Muscle of arm (tissue), 1 donor: ENCODE measurements at regions not wholly inside any gene's neighbourhood (a gene's known extent, or its start where the extent isn't known, plus 50 kb on each side); places are given as distances from the start of the nearest gene placed in this dataset.
"Not testable (repeated sequence)": the region's sequence is repeated elsewhere in the genome, so short reads cannot be mapped to it uniquely, and the experiment has no call there.

ENCODE experiments used
- DNase-seq: peaks from one replicate; pipeline ENCODE4 v3.0.0-alpha.2; 2013

GRCh38 chr2:143870696-143871095, 649.2 kb downstream of the ZEB2 start:
- no peak for DNase-seq

GRCh38 chr2:143856978-143857377, 662.9 kb downstream of the ZEB2 start:
- no peak for DNase-seq

DNA sequence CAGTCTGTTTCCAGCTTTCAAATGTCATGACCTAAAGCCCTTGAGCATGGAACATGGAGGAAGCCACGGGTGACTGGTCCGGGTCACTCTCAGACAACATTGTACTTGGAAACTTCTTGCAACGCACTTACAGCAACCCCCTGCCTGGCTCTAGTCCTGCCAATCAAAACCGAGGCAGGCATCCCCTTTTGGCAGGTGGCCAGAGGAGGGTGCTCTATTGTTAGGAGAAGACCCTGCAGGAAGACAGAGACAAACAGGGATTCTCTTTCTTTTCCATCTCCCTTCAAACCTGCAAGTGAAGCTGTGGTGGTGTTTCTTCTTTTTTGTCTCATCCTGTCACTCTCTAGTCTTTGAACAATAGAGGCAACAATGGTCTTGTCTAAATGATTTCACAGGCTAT, 667.2 kb downstream of the ZEB2 start:
- no peak for DNase-seq

DNA sequence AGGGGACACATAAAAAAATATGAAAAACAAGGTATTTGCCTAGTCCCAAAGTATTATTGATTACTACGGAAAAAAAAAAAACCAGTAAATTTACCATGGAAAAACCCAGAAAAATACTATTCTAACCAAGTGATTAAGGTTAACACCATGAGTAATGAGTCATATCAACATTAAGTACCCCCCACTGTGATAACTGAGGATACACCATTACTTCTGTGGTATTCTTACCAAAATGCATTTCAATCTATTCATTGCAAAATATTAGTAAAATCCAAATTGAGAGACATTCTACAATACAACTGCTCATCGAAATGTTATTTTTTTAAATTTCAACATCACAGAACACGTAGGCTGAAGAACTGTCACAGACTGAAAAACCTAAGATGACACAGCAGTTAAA, 669.8 kb downstream of the ZEB2 start:
- DNase-seq: no peak

DNA sequence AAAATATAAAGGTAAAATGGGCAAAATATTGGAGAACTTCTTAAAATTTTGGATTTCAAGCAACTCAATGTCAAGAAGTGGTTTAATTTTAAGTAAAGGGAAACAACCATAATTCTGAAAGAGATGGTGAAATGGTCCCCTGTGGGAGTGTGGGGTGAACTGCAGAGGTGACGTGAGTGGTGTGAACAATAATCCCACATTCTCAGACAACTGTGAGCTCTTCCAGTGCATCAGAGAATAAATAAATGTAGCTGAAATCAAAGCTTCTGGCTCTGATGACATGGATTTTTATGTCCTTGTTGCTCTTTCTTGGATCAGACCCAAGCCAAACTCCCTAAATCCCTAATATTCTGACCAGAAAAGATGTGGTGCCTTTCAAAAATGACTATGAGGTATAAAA, 672.7 kb downstream of the ZEB2 start:
- no peak for DNase-seq

GRCh38 chr2:143844986-143845385, 674.9 kb downstream of the ZEB2 start:
- no peak for DNase-seq

- DNase-seq: no peak
These were observed 676.2 kb downstream of the ZEB2 start for GRCh38 chr2:143843686-143844085.

DNA sequence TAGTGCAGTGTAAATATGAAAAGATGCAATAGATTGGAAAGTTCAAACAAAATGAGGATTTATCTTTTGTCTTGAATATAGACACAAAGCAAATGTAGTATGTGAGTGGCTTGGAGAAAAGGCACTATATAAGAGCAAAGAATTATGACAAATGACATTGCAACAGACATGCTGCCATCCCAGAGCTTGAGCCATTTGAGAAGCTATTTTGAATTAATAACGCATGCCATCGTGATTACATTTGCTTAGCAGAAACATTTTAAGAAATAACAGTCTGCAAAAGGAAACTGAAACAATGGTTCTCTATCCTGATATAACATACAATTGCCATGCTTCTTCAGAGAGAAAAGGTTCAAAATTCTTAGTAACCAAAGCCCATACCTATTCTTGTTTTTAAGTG, 677.1 kb downstream of the ZEB2 start:
- no peak for DNase-seq

DNA sequence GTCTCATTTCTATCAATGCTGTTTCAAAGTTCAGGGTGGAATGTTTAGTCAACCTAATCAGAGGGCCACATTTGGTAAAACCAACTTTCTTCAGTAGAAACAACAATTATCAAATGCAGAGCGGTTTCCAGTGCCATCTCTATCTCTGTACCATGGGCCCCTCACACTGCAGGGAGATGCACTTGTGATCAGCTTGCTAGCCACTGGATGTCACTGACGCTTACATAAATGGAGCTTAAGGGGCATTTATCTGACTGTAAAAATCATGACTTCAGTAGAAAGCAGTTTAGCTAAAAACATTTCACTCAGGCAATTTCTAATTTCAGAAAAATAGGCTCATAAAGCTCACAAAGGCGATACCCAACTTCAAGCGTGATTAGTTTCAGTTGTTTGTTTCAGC, 678.0 kb downstream of the ZEB2 start:
- no peak for DNase-seq

DNA sequence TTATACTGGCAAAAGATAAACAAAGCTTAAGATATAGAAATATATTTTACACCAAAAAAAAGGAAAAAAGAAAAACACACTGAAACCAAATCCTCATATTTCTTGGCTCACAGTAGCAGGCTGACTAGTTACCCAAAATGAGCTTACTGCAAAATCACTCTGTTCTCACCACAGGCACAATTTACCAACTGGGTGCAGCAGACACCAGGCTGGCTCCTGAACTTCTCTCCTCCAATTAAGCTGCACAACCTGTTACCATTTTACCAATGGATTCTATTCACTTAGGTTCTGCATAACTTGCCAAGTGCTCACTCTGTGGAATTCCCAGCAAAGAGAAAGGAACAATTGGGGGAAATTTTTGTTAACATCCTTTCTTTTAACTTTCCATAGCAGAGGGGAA, 679.3 kb downstream of the ZEB2 start:
- no peak for DNase-seq

GRCh38 chr2:143840194-143840593, 679.7 kb downstream of the ZEB2 start:
- DNase-seq: no peak

DNA sequence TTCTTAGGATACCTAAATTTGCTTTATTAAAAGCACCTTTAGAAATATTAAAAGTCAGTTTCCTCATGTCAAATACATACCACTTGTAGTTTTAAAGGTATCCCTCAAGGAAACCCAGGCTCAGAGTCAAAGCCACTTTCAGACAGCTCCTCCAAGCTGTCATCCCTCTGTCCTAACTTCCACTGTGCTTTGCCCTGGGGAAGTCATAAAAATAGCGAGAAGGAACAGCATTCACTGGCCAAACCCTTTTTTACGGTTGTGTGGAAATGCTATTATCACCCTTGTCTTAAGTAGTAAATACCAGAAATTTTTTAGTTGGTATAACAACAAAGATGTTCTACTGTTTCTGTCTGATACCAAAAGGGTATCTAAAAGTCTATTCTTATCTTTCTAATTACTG, 680.5 kb downstream of the ZEB2 start:
- DNase-seq: no peak

DNA sequence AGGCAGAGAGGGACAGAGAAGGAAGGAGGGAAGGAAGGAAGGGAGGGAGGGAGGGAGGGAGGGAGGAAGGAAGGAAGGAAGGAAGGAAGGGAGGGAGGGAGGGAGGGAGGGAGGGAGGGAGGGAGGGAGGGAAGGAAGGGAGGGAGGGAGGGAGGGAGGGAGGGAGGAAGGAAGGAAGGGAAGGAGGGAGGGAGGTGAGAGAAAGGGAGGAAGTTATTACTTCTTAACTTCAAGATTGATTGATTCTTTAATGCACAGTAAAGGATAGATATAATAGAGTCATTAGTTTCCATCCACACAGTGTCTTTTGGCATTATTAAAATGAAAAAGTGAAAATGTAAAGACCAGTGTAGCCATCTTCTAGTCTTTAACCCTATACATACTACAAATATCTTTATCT, 682.9 kb downstream of the ZEB2 start:
- DNase-seq: not testable (repeated sequence)

DNA sequence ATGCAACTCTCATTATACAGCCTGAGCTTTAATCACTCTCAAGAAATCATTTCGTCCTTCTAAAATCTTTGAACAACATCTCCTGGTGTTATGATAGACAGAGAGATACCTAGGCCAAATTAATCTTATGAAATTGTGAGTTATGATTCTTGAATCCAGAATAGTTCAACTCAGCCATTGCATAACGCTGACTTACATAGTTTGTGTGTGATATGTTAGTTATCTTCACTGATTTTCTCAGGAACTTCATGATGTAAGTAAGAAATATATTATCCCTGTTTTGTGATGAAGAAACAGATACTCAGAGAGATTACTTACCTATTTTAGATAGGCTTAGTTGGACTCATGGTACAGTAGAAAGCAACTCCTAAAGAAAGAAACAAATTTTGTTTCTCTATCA, 684.4 kb downstream of the ZEB2 start:
- DNase-seq: no peak

DNA sequence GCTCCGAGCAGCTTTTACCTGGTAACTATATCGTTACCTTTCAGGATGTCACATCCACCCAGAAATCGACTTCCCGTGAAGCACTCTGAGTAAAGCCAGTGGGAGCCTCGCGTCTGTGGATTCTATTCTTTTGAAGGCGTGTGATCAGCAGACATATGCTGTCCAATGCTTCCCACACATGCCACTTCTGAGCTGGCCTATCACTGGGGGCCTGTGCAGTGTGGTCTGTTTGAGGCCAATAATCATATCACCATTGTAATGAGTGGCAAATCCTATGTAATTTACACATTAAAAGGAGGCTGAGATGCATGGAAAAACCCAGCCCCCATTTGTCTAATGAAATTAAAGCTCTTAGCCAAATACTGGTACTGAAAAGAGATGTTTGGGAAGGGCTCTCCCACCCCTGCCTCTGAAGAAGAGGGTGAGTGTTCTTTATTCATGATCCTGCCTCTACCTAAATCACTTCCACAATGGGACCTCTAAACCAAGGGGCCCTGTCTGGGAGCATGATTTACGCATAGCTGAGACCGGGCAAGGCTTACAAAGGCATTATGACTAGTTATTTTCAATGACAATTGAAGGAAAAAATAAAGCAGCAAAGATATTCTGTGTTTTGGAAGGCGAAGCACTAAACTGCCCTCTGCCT, 686.8 kb downstream of the ZEB2 start:
- DNase-seq: no peak

GRCh38 chr2:143830476-143830875, 689.4 kb downstream of the ZEB2 start:
- DNase-seq: no peak

GRCh38 chr2:143828763-143829537, 691.0 kb downstream of the ZEB2 start:
- DNase-seq: no peak

- DNase-seq: no peak
These were observed 695.1 kb downstream of the ZEB2 start for GRCh38 chr2:143824791-143825190.

DNA sequence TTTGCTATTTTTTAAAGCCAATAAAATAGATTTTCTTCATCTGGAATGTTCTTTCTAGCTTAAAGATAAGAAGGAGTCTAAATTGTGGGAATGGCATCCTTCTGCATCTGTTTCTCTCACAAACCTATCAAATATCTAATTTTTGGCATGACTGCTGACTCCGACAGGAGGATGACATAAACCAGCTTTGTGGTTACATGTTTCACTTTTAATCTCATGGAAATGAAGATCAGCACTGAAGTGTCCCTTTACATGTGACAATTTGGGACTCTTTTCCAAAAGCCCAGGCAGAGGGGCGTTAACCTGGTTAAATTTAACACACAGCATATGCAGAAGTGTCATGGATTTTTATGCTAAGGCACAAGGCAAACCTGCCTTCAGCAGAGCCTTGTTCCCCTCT, 694.7 kb downstream of the ARHGAP15 start:
- DNase-seq: peak; percentile 25

- no peak for DNase-seq
These were observed 694.1 kb downstream of the ARHGAP15 start for GRCh38 chr2:143823296-143823695.

- DNase-seq: no peak
These were observed 693.5 kb downstream of the ARHGAP15 start for GRCh38 chr2:143822736-143823135.

DNA sequence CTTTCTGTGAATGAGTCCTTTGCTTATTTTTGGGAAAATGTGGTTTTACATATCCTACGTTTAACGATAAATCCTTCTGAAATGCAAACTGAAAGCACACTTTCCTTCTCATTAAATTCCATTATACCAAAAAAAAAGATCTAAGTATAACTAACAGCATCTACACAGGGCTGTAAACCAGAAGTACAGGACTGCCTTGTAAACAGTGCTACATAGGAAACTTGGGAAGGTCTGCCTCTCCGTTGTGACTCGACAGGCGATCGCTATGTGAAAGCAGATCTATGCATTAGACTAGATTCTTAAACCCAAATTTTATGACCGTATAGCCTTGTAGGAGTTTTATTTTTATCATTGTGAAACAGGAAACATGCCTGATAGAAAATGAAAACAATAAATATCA, 690.5 kb downstream of the ARHGAP15 start:
- no peak for DNase-seq

DNA sequence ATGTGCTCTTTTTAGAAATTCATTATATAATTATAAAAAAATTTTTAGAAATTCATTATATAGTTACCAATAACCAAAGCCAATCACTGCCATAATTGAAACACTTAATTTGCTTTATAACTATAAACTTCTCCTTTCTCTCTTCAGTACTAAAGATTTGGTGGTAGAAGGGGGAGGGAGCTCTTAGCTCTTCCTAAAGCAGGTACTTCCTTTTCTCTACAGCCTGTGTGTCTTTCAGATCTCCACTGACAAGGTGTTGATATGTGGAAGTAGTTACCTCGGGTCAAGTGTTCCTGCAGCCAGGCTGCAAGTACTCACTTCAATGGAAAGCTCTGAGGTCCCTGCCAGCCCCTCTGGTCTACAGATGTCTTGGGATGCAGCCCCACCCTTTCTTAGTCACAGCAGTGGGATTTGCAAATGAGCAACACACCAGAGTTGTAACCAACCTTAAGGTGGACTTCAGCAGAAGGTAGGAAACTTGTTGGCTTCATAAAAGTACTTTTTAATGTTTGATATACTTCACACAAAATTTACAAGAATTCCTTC, 690.0 kb downstream of the ARHGAP15 start:
- no peak for DNase-seq
